ENCODE measurements at regions not wholly inside any gene's neighbourhood (a gene's known extent, or its start where the extent isn't known, plus 50 kb on each side); places are given as distances from the start of the nearest gene placed in this dataset.
A peak's percentile ranks its signal among the peaks of the same experiment; 100 is the strongest.
"Not testable (repeated sequence)": the region's sequence is repeated elsewhere in the genome, so short reads cannot be mapped to it uniquely, and the experiment has no call there.

GRCh38 chr1:219066098-219066497 is 107.6 kb upstream of the LYPLAL1 start:
- no peak overlapping the region for H3K27ac Mint-ChIP-seq (ENCODE audit: low read depth, unreplicated experiment)
- no peaks in the 10 kb centered on the region for H3K36me3 Mint-ChIP-seq (ENCODE audit: insufficient read depth, unreplicated experiment)

GRCh38 chr1:219066631-219067349 is 106.9 kb upstream of the LYPLAL1 start:
- intact Hi-C loops (cut with micrococcal nuclease), result loop anchor here (1.0 to 10.0 kb wide), 11 partner anchors 108 to 807 kb away; no protein-coding TSS in a partner anchor
- Mint-ChIP-seq H3K9me3 (ENCODE audit: unreplicated experiment) (peaks cover 9% of the 10 kb centered on the region), H3K4me1 (ENCODE audit: insufficient read depth, unreplicated experiment) (peaks cover 6% of the 10 kb centered on the region), H3K27me3 (ENCODE audit: insufficient read depth, unreplicated experiment) (no peaks in the 10 kb centered on the region), H3K4me3 (ENCODE audit: unreplicated experiment) (no peak overlapping the region), H3K36me3 (ENCODE audit: insufficient read depth, unreplicated experiment) (no peaks in the 10 kb centered on the region), H3K27ac (ENCODE audit: low read depth, unreplicated experiment) (no peak overlapping the region)
- DNase-seq (ENCODE audit: unreplicated experiment), result peak; percentile 65
- peak; percentile 90 for TF ChIP-seq CTCF (IDR thresholded peaks at IDR 0.05; ENCODE audit: unreplicated experiment)
- BruUV-seq (replicated peaks), result no TSS peak
- POLR2A ChIA-PET, result interaction anchor here (0.5 to 1.9 kb wide), 10 partner anchors 76 to 782 kb away, joined by 3 to 13 read pairs (median 3); partner anchors contain the start of genes RRP15 and TGFB2
- CTCF ChIA-PET, result interaction anchor here (0.6 to 4.5 kb wide), 90 partner anchors 8 to 1254 kb away, joined by 3 to 98 read pairs (median 3); partner anchors contain the start of gene TGFB2

More at GRCh38 chr1:219066098-219066497, 107.6 kb upstream of the LYPLAL1 start:
- DNase-seq (ENCODE audit: unreplicated experiment), result no peak
- POLR2A ChIA-PET, result interaction anchor here (0.8 to 1.9 kb wide), 4 partner anchors 510 to 781 kb away, joined by 3 to 7 read pairs (median 3); partner anchors contain the start of genes RRP15 and TGFB2
- Mint-ChIP-seq H3K4me1 (ENCODE audit: insufficient read depth, unreplicated experiment) (peaks cover 6% of the 10 kb centered on the region), H3K9me3 (ENCODE audit: unreplicated experiment) (peaks cover 9% of the 10 kb centered on the region), H3K27me3 (ENCODE audit: insufficient read depth, unreplicated experiment) (no peaks in the 10 kb centered on the region), H3K4me3 (ENCODE audit: unreplicated experiment) (no peak overlapping the region)
- intact Hi-C loops (cut with micrococcal nuclease), result loop anchor here (2.0 to 10.0 kb wide), 4 partner anchors 109 to 499 kb away; no protein-coding TSS in a partner anchor
- CTCF ChIA-PET, result interaction anchor here (0.6 to 4.5 kb wide), 40 partner anchors 8 to 1255 kb away, joined by 3 to 98 read pairs (median 5); partner anchors contain the start of gene TGFB2
- BruUV-seq (replicated peaks), result no TSS peak
- TF ChIP-seq CTCF (IDR thresholded peaks at IDR 0.05; ENCODE audit: unreplicated experiment), result no peak

GRCh38 chr1:219067350-219067712 is 106.3 kb upstream of the LYPLAL1 start:
- POLR2A ChIA-PET, result interaction anchor here (0.5 to 1.9 kb wide), 7 partner anchors 77 to 737 kb away, joined by 3 to 13 read pairs (median 4); partner anchors contain the start of gene TGFB2
- Mint-ChIP-seq H3K9me3 (ENCODE audit: unreplicated experiment) (peaks cover 11% of the 10 kb centered on the region), H3K27me3 (ENCODE audit: insufficient read depth, unreplicated experiment) (no peaks in the 10 kb centered on the region), H3K4me1 (ENCODE audit: insufficient read depth, unreplicated experiment) (peaks cover 6% of the 10 kb centered on the region), H3K4me3 (ENCODE audit: unreplicated experiment) (no peak overlapping the region), H3K36me3 (ENCODE audit: insufficient read depth, unreplicated experiment) (no peaks in the 10 kb centered on the region), H3K27ac (ENCODE audit: low read depth, unreplicated experiment) (no peak overlapping the region)
- CTCF ChIA-PET, result interaction anchor here (0.6 to 4.5 kb wide), 67 partner anchors 8 to 807 kb away, joined by 3 to 98 read pairs (median 4); partner anchors contain the start of gene TGFB2
- no TSS peak for BruUV-seq (replicated peaks)
- intact Hi-C loops (cut with micrococcal nuclease), result loop anchor here (1.0 to 10.0 kb wide), 11 partner anchors 107 to 808 kb away; no protein-coding TSS in a partner anchor
- no peak for DNase-seq (ENCODE audit: unreplicated experiment)
- TF ChIP-seq CTCF (IDR thresholded peaks at IDR 0.05; ENCODE audit: unreplicated experiment), result no peak

- H3K27ac Mint-ChIP-seq (ENCODE audit: low read depth, unreplicated experiment); H3K4me1 Mint-ChIP-seq (ENCODE audit: insufficient read depth, unreplicated experiment); intact Hi-C loops (cut with micrococcal nuclease); BruUV-seq (replicated peaks); DNase-seq (ENCODE audit: unreplicated experiment); H3K36me3 Mint-ChIP-seq (ENCODE audit: insufficient read depth, unreplicated experiment); H3K27me3 Mint-ChIP-seq (ENCODE audit: insufficient read depth, unreplicated experiment); H3K4me3 Mint-ChIP-seq (ENCODE audit: unreplicated experiment): not testable (repeated sequence)
- peaks cover 16% of the 10 kb centered on the region for H3K9me3 Mint-ChIP-seq (ENCODE audit: unreplicated experiment)
- CTCF ChIA-PET, result interaction anchor here (0.6 to 2.2 kb wide), 2 partner anchors 495 to 740 kb away, joined by 4 to 9 read pairs; no protein-coding TSS in a partner anchor
- POLR2A ChIA-PET, result interaction anchor here (1.0 kb wide), 1 partner anchor 721 kb away, joined by 3 read pairs; no protein-coding TSS in a partner anchor
Observed at GRCh38 chr1:219070395-219070794, 103.3 kb upstream of the LYPLAL1 start.
